GM12864 (cell line): ENCODE measurements at regions not wholly inside any gene's neighbourhood (a gene's known extent, or its start where the extent isn't known, plus 50 kb on each side); places are given as distances from the start of the nearest gene placed in this dataset.
A peak's percentile ranks its signal among the peaks of the same experiment; 100 is the strongest.

Experiments used
- DNase-seq: peaks from one replicate; pipeline ENCODE4 v3.0.0-alpha.2; 2011; ENCODE audit warnings: low read depth
- H3K4me3 ChIP-seq: 2 replicates; pipeline ENCODE4 v1.5.1; 2011; ENCODE audit warnings: mild to moderate bottlenecking, low read depth, low read length, control low read depth
- CTCF ChIP-seq: IDR thresholded peaks from 2 replicates; pipeline ENCODE4 v1.5.1; 2011; ENCODE audit warnings: low read depth, mild to moderate bottlenecking, moderate library complexity, low read length, control low read depth, inconsistent platforms; ENCODE audit errors: missing control alignments

- no peak for DNase-seq
- TF ChIP-seq CTCF = no peak
- no peak overlapping the region for H3K4me3 ChIP-seq
These were observed 458.5 kb upstream of the KLF4 start for GRCh38 chr9:107948086-107948485.

DNA sequence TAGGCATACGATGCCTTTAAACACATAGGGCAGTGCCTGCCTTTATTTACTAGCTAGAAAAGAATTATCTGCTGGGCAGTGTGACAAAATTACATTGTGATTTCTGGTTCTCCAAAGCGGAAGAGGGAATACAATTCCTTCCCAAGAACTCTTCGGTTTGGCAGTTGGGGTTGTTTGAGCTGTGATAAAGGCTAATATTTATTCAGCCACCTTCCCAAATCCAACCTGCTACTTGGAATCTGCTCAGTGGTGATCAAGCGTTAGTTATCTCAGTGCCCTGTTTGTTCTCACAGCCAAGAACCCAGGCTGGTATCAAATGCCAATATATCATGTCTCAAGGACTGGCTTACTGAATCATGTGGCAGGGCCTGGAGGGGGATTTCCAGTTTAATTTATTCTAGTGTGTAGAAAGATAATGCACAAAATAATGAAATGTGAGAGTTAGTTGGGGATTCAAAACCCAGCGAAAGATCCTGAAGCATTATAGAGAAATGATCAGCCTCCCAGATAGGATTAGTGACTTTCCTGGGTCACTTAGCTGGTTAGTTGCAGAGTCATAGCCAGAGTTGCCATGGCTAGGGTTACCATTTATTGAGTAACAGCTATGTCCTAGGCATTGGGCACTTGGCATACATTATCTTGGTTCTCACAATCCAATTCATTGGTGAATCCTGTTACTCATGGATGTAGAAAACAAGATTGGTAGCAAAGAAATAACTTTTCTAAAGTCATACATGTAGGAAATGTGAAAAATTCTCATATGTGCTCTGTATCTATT lies 457.0 kb upstream of the KLF4 start:
- H3K4me3 ChIP-seq = no peak overlapping the region
- DNase-seq = no peak
- no peak for TF ChIP-seq CTCF

DNA sequence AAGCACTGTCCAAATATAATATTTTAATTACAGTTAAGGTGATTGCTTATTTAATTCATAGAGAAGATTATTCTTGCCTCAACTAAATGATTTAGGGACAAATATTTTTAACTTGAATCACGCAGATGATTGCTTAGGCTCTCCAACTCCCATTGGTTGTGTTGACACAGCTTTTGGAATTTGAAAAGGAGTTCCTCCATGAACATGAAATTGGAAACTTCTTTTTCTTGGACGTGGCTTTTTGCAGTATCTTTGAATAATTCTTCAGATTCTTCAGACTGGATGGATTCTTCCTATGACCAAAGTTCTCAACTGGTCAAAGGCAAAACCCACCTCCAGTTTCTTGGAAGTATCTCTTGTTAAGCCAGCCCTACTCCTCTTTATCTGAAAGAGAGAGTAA lies 456.4 kb upstream of the KLF4 start:
- no peak for TF ChIP-seq CTCF
- H3K4me3 ChIP-seq = no peak overlapping the region
- DNase-seq = no peak

GRCh38 chr9:107945493-107945892 lies 455.9 kb upstream of the KLF4 start:
- H3K4me3 ChIP-seq = no peak overlapping the region
- DNase-seq = no peak
- TF ChIP-seq CTCF = no peak

DNA sequence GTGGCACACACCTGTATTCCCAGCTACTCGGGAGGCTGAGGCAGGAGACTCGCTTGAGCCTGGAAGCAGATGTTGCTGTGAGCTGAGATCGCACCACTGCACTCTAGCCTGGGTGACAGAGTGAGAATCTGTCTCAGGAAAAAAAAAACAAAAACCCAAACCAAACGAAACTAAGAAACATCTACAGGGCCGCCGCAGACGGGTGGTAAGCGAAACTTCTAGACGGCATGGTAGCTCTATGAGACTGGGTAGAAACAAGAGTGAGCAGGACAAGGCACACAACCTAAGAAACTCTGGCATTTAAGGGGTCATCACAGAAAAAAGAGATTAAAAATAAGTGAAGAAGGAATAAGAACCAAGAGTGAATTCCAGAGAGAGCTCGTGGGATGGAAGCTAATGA lies 454.8 kb upstream of the KLF4 start:
- no peak overlapping the region for H3K4me3 ChIP-seq
- no peak for DNase-seq
- TF ChIP-seq CTCF = no peak

GRCh38 chr9:107943901-107944300 lies 454.3 kb upstream of the KLF4 start:
- no peak for DNase-seq
- no peak overlapping the region for H3K4me3 ChIP-seq
- TF ChIP-seq CTCF = no peak

DNA sequence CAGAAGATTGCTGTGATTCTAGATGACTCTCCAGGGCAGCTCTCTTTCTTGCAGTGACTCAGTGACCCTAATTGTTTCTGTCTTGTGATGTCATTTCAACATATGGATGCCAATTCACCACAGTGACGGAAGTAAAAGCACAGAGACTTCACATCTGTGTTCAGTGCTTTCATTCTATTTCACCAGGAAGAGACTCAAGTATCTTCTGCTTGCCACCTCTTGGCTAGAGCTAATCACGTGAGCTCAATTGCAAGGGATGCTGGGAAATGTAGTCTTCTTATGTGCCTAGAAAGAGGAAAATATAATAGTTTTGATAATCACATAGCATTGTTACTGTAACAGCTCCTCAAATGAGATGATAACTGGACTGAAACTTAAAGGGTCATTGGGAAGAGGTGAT lies 453.3 kb upstream of the KLF4 start:
- no peak for TF ChIP-seq CTCF
- H3K4me3 ChIP-seq = no peak overlapping the region
- DNase-seq = peak; percentile 22
